CD14-positive monocyte (primary cell): ENCODE measurements at regions not wholly inside any gene's neighbourhood (a gene's known extent, or its start where the extent isn't known, plus 50 kb on each side); places are given as distances from the start of the nearest gene placed in this dataset.
"Not testable (repeated sequence)": the region's sequence is repeated elsewhere in the genome, so short reads cannot be mapped to it uniquely, and the experiment has no call there.

ENCODE experiments used
- DNase-seq, 3 donors: peaks; one replicate each; pipeline ENCODE4 v3.0.0-alpha.2; 2011 to 2022
- H2AFZ ChIP-seq: 2 replicates; pipeline ENCODE4 v1.6.0; 2012; ENCODE audit warnings: mild to moderate bottlenecking, low read depth, low read length, inconsistent platforms; ENCODE audit not compliant: insufficient read depth, poor library complexity, severe bottlenecking
- H3K27ac ChIP-seq, 2 donors: 1 replicate in 1 of 2; 2 replicates in 1 of 2; pipeline ENCODE4 v1.5.1; 2012 to 2013; ENCODE audit warnings: low read length in 2 of 2, control low read depth in 1 of 2, inconsistent platforms in 1 of 2, low read depth in 1 of 2, mild to moderate bottlenecking in 1 of 2
- H3K27me3 ChIP-seq, 2 donors: one replicate each; pipeline versions ENCODE4 v1.6.0 to v1.6.1; 2011 to 2013; ENCODE audit warnings: low read length in 2 of 2; ENCODE audit not compliant: control insufficient read depth in 2 of 2, insufficient read depth in 2 of 2
- H3K36me3 ChIP-seq, 2 donors: replicated peaks in 1 of 2; 1 replicate in 1 of 2; 2 replicates in 1 of 2; pipeline versions ENCODE4 v1.5.1 to v1.6.1; 2012 to 2013; ENCODE audit warnings: low read length in 2 of 2, control low read depth in 1 of 2, inconsistent platforms in 1 of 2, mild to moderate bottlenecking in 1 of 2; ENCODE audit not compliant: insufficient read depth in 2 of 2, control insufficient read depth in 1 of 2
- H3K4me1 ChIP-seq, 2 donors: 1 replicate in 1 of 2; 2 replicates in 1 of 2; pipeline versions ENCODE4 v1.5.1 to v1.6.1; 2012 to 2013; ENCODE audit warnings: low read length in 2 of 2, control low read depth in 1 of 2, inconsistent platforms in 1 of 2, mild to moderate bottlenecking in 1 of 2, moderate library complexity in 1 of 2; ENCODE audit not compliant: insufficient read depth in 2 of 2, control insufficient read depth in 1 of 2
- H3K4me2 ChIP-seq: replicated peaks from 2 replicates; pipeline ENCODE3; 2012; ENCODE audit warnings: low read length, moderate library complexity, mild to moderate bottlenecking; ENCODE audit not compliant: poor library complexity, severe bottlenecking; ENCODE audit errors: extremely low read depth
- H3K4me3 ChIP-seq, 3 experiments: fragments of 200-600 bp in 1 of 3; sonication (generic) in 1 of 3; replicated peaks in 1 of 3; 1 replicate in 2 of 3; 2 replicates in 1 of 3; pipeline ENCODE4 v1.5.1; 2011 to 2013; ENCODE audit warnings: low read length in 3 of 3, mild to moderate bottlenecking in 3 of 3, control low read depth in 2 of 3, low read depth in 2 of 3, inconsistent platforms in 1 of 3, moderate library complexity in 1 of 3
- H3K79me2 ChIP-seq: 2 replicates; pipeline ENCODE4 v1.6.0; 2012; ENCODE audit warnings: mild to moderate bottlenecking, control low read depth, inconsistent platforms, low read length, moderate library complexity; ENCODE audit not compliant: insufficient read depth
- H3K9ac ChIP-seq: 2 replicates; pipeline ENCODE4 v1.6.0; 2017; ENCODE audit warnings: low read length, mild to moderate bottlenecking; ENCODE audit not compliant: insufficient read depth, poor library complexity, severe bottlenecking
- H3K9me3 ChIP-seq, 2 donors: replicated peaks in 1 of 2; 1 replicate in 1 of 2; 2 replicates in 1 of 2; pipeline versions ENCODE4 v1.5.1 to v1.6.1; 2012 to 2013; ENCODE audit warnings: low read length in 2 of 2, control low read depth in 1 of 2; ENCODE audit not compliant: control insufficient read depth in 1 of 2, insufficient read depth in 1 of 2
- H4K20me1 ChIP-seq: 2 replicates; pipeline ENCODE4 v1.6.0; 2012; ENCODE audit warnings: mild to moderate bottlenecking, low read length, control low read depth, moderate library complexity; ENCODE audit not compliant: insufficient read depth
- H3K27ac Mint-ChIP-seq, 7 donors: one replicate each; pipeline ENCODE4 v1.8.0; 2020; ENCODE audit warnings: mild to moderate bottlenecking in 7 of 7, mixed read lengths in 7 of 7, moderate library complexity in 6 of 7, inconsistent platforms in 2 of 7
- H3K27me3 Mint-ChIP-seq, 3 donors: one replicate each; pipeline ENCODE4 v1.8.0; 2021 to 2022; ENCODE audit warnings: low read depth in 3 of 3, mild to moderate bottlenecking in 3 of 3, mixed read lengths in 3 of 3, moderate library complexity in 3 of 3, inconsistent platforms in 1 of 3
- H3K36me3 Mint-ChIP-seq, 2 donors: one replicate each; pipeline ENCODE4 v1.8.0; 2020; ENCODE audit warnings: mixed read lengths in 2 of 2, inconsistent platforms in 1 of 2, mild to moderate bottlenecking in 1 of 2
- H3K4me1 Mint-ChIP-seq: one replicate; pipeline ENCODE4 v1.8.0; 2020; ENCODE audit warnings: mild to moderate bottlenecking, mixed read lengths
- H3K4me3 Mint-ChIP-seq, 2 donors: one replicate each; pipeline ENCODE4 v1.8.0; 2020; ENCODE audit warnings: mild to moderate bottlenecking in 2 of 2, mixed read lengths in 2 of 2, moderate library complexity in 1 of 2
- H3K9me3 Mint-ChIP-seq, 7 donors: one replicate each; pipeline ENCODE4 v1.8.0; 2020 to 2022; ENCODE audit warnings: mixed read lengths in 7 of 7, mild to moderate bottlenecking in 6 of 7, moderate library complexity in 6 of 7, inconsistent platforms in 2 of 7
- WGBS: methylation state at CpG from one replicate; pipeline ENCODE4 v1.1.5; 2013; ENCODE audit warnings: missing lambda C conversion rate; ENCODE audit not compliant: insufficient coverage; 5-methylcytosine and 5-hydroxymethylcytosine counted together
- intact Hi-C, 2 donors: fragments of 100-400 bp; cut with micrococcal nuclease; formaldehyde crosslinking; loops; one replicate each; pipeline versions ENCODE4 v1.15.0 to v1.15.1; 2023
- TF ChIP-seq, protein P1 (sequence below): fragments of 200-600 bp; IDR thresholded peaks from one replicate; pipeline ENCODE4 v1.8.0; 2022; ENCODE audit warnings: antibody characterized with exemption, mild to moderate bottlenecking

DNA sequence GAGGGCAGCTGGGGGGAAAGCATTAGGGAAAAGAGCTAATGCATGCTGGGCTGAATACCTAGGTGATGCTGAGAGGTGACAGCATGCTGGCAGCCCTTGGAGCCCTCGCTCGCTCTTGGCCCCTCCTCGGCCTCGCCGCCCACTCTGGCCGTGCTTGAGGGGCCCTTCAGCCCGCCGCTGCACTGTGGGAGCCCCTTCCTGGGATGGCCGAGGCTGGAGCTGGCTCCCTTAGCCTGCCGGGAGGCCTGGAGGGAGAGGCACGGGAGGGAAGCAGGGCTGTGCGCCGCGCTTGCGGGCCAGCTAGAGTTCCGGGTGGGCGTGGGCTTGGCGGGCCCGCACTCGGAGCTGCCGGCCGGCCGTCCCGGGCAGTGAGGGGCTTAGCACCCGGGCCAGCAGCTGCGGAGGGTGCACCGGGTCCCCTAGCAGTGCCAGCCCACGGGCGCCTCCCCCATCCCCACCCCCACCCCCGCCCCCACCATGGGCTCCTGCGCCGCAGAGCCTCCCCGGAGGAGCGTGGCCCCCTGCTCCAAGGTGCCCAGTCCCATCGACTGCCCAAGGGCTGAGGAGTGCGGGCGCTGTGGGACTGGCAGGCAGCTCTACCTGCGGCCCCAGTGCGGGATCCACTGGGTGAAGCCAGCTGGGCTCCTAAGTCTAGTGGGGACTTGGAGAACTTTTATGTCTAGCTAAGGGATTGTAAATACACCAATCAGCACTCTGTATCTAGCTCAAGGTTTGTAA lies 1664.7 kb downstream of the BRINP3 start:
- H2AFZ ChIP-seq, H3K4me3 Mint-ChIP-seq, H3K4me1 Mint-ChIP-seq, H3K27me3 ChIP-seq, H3K9me3 ChIP-seq, H3K4me1 ChIP-seq, H3K27me3 Mint-ChIP-seq, H3K4me2 ChIP-seq, intact Hi-C loops, DNase-seq, H3K27ac ChIP-seq, H3K36me3 ChIP-seq, H3K9ac ChIP-seq, H3K79me2 ChIP-seq, H4K20me1 ChIP-seq, H3K4me3 ChIP-seq, H3K36me3 Mint-ChIP-seq, H3K27ac Mint-ChIP-seq: not testable (repeated sequence)
- WGBS, result 93% methylated on average over 20 of the region's 39 CpGs
- peaks cover 0 to 15% (median 8%) of the 10 kb centered on the region in 7 donors for H3K9me3 Mint-ChIP-seq

- intact Hi-C loops, result no loop called here
- H4K20me1 ChIP-seq, result no peaks in the 10 kb centered on the region
- no peak overlapping the region for H3K4me3 ChIP-seq
- H3K4me1 Mint-ChIP-seq, result no peaks in the 10 kb centered on the region
- H3K27ac ChIP-seq, result no peak overlapping the region
- H3K36me3 Mint-ChIP-seq, result no peaks in the 10 kb centered on the region
- H3K27me3 ChIP-seq, result no peaks in the 10 kb centered on the region
- WGBS, result no CpG with 5 or more reads among the region's 1 CpG
- H3K36me3 ChIP-seq, result no peaks in the 10 kb centered on the region
- no peak overlapping the region for H2AFZ ChIP-seq
- no peak overlapping the region for H3K4me3 Mint-ChIP-seq
- TF ChIP-seq, protein P1, sequence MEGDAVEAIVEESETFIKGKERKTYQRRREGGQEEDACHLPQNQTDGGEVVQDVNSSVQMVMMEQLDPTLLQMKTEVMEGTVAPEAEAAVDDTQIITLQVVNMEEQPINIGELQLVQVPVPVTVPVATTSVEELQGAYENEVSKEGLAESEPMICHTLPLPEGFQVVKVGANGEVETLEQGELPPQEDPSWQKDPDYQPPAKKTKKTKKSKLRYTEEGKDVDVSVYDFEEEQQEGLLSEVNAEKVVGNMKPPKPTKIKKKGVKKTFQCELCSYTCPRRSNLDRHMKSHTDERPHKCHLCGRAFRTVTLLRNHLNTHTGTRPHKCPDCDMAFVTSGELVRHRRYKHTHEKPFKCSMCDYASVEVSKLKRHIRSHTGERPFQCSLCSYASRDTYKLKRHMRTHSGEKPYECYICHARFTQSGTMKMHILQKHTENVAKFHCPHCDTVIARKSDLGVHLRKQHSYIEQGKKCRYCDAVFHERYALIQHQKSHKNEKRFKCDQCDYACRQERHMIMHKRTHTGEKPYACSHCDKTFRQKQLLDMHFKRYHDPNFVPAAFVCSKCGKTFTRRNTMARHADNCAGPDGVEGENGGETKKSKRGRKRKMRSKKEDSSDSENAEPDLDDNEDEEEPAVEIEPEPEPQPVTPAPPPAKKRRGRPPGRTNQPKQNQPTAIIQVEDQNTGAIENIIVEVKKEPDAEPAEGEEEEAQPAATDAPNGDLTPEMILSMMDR, result no peak
- H3K27ac Mint-ChIP-seq, result no peak overlapping the region
- no peaks in the 10 kb centered on the region for H3K4me1 ChIP-seq
- H3K79me2 ChIP-seq, result no peaks in the 10 kb centered on the region
- no peaks in the 10 kb centered on the region for H3K27me3 Mint-ChIP-seq
- no peak for DNase-seq
- peaks cover 0 to 5% (median 0%) of the 10 kb centered on the region in 7 donors for H3K9me3 Mint-ChIP-seq
- H3K4me2 ChIP-seq, result no peak overlapping the region
- peaks cover 0 to 5% of the 10 kb centered on the region in 2 donors for H3K9me3 ChIP-seq
- no peak overlapping the region for H3K9ac ChIP-seq
These were observed 1659.8 kb downstream of the BRINP3 start for GRCh38 chr1:188817814-188818213.
